ENCODE measurements at regions not wholly inside any gene's neighbourhood (a gene's known extent, or its start where the extent isn't known, plus 50 kb on each side); places are given as distances from the start of the nearest gene placed in this dataset.

DNA sequence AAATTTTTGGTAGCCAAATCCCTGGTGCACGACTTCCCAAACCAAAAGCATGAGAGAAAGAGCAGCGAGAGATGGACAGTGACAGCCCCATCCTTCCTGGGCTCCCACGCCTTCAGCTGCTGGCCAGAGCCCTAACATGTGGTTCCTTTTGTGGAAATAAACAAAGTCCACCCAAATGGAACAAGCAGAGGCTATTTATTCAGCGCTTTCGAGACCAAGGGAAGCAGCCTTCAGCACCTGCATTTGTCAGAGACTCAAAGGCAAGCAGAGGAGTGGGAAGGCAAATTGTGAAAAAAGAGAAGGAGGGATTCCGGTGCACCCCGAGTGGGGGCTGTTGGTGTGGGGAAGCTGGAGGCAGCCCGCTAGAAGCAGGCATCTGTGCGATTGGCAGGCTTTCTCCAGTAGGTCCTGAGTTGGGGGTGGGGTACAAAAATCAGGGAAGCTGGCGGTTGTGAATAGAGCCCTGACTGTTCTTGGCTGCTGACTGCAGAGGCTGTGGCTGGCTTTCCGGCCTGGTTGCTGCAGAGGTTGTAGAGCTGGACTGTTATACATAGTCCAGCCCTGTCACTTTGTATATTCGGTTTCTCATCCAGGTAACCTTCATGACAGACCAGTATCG lies 427.2 kb downstream of the OCA2 start:
- TF ChIP-seq TRIM28 (IDR thresholded peaks at IDR 0.05; ENCODE audit: borderline replicate concordance, low read length) (no peak), HOXA7 (CRISPR knock-in tag; IDR thresholded peaks at IDR 0.05; ENCODE audit: borderline replicate concordance) (no peak), ZNF138 (tag by site-specific recombination; IDR thresholded peaks at IDR 0.05; ENCODE audit: borderline replicate concordance) (no peak), ZNF529 (tag by site-specific recombination; IDR thresholded peaks at IDR 0.05; ENCODE audit: insufficient replicate concordance) (no peak), ZNF423 (tag by site-specific recombination; IDR thresholded peaks at IDR 0.05) (no peak), ZSCAN23 (tag by site-specific recombination; IDR thresholded peaks at IDR 0.05) (no peak), ZNF596 (tag by site-specific recombination; IDR thresholded peaks at IDR 0.05) (no peak), ZNF626 (tag by site-specific recombination; IDR thresholded peaks at IDR 0.05) (no peak), ZNF654 (tag by site-specific recombination; IDR thresholded peaks at IDR 0.05; ENCODE audit: low read depth) (no peak), ZBTB17 (tag by site-specific recombination; IDR thresholded peaks at IDR 0.05) (no peak), ZBTB21 (tag by site-specific recombination; IDR thresholded peaks at IDR 0.05) (no peak), ZNF16 (tag by site-specific recombination; IDR thresholded peaks at IDR 0.05; ENCODE audit: low read depth) (no peak), MZF1 (tag by site-specific recombination; IDR thresholded peaks at IDR 0.05; ENCODE audit: borderline replicate concordance) (no peak), ZNF510 (tag by site-specific recombination; IDR thresholded peaks at IDR 0.05; ENCODE audit: insufficient replicate concordance) (no peak), HOXC10 (CRISPR knock-in tag; IDR thresholded peaks at IDR 0.05) (no peak)
- TF ChIP-seq, protein P1, sequence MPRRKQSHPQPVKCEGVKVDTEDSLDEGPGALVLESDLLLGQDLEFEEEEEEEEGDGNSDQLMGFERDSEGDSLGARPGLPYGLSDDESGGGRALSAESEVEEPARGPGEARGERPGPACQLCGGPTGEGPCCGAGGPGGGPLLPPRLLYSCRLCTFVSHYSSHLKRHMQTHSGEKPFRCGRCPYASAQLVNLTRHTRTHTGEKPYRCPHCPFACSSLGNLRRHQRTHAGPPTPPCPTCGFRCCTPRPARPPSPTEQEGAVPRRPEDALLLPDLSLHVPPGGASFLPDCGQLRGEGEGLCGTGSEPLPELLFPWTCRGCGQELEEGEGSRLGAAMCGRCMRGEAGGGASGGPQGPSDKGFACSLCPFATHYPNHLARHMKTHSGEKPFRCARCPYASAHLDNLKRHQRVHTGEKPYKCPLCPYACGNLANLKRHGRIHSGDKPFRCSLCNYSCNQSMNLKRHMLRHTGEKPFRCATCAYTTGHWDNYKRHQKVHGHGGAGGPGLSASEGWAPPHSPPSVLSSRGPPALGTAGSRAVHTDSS (tag by site-specific recombination; IDR thresholded peaks at IDR 0.05) = no peak
- TF ChIP-seq, protein P2, sequence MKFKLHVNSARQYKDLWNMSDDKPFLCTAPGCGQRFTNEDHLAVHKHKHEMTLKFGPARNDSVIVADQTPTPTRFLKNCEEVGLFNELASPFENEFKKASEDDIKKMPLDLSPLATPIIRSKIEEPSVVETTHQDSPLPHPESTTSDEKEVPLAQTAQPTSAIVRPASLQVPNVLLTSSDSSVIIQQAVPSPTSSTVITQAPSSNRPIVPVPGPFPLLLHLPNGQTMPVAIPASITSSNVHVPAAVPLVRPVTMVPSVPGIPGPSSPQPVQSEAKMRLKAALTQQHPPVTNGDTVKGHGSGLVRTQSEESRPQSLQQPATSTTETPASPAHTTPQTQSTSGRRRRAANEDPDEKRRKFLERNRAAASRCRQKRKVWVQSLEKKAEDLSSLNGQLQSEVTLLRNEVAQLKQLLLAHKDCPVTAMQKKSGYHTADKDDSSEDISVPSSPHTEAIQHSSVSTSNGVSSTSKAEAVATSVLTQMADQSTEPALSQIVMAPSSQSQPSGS (tag by site-specific recombination; IDR thresholded peaks at IDR 0.05; ENCODE audit: low read depth) = no peak
- TF ChIP-seq, protein P3, sequence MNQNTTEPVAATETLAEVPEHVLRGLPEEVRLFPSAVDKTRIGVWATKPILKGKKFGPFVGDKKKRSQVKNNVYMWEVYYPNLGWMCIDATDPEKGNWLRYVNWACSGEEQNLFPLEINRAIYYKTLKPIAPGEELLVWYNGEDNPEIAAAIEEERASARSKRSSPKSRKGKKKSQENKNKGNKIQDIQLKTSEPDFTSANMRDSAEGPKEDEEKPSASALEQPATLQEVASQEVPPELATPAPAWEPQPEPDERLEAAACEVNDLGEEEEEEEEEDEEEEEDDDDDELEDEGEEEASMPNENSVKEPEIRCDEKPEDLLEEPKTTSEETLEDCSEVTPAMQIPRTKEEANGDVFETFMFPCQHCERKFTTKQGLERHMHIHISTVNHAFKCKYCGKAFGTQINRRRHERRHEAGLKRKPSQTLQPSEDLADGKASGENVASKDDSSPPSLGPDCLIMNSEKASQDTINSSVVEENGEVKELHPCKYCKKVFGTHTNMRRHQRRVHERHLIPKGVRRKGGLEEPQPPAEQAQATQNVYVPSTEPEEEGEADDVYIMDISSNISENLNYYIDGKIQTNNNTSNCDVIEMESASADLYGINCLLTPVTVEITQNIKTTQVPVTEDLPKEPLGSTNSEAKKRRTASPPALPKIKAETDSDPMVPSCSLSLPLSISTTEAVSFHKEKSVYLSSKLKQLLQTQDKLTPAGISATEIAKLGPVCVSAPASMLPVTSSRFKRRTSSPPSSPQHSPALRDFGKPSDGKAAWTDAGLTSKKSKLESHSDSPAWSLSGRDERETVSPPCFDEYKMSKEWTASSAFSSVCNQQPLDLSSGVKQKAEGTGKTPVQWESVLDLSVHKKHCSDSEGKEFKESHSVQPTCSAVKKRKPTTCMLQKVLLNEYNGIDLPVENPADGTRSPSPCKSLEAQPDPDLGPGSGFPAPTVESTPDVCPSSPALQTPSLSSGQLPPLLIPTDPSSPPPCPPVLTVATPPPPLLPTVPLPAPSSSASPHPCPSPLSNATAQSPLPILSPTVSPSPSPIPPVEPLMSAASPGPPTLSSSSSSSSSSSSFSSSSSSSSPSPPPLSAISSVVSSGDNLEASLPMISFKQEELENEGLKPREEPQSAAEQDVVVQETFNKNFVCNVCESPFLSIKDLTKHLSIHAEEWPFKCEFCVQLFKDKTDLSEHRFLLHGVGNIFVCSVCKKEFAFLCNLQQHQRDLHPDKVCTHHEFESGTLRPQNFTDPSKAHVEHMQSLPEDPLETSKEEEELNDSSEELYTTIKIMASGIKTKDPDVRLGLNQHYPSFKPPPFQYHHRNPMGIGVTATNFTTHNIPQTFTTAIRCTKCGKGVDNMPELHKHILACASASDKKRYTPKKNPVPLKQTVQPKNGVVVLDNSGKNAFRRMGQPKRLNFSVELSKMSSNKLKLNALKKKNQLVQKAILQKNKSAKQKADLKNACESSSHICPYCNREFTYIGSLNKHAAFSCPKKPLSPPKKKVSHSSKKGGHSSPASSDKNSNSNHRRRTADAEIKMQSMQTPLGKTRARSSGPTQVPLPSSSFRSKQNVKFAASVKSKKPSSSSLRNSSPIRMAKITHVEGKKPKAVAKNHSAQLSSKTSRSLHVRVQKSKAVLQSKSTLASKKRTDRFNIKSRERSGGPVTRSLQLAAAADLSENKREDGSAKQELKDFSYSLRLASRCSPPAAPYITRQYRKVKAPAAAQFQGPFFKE (tag by site-specific recombination; IDR thresholded peaks at IDR 0.05; ENCODE audit: borderline replicate concordance) = no peak
- Histone ChIP-seq H3K36me3 (ENCODE audit: control insufficient read depth in 2 of 2, insufficient read depth in 1 of 2, low read length in 2 of 2) (no peaks in the 10 kb centered on the region), H3K4me3 (ENCODE audit: low read depth, low read length) (no peak overlapping the region), H3K4me1 (ENCODE audit: control insufficient read depth, insufficient read depth, low read length) (no peaks in the 10 kb centered on the region), H3K27ac (ENCODE audit: extremely low read depth, low read depth, low read length) (no peak overlapping the region), H3K9me3 (ENCODE audit: control insufficient read depth, insufficient read depth, low read depth, low read length) (no peaks in the 10 kb centered on the region)
- ChIA-PET POLR2A (no interaction called here), CTCF (interaction anchor here (0.6 kb wide), 1 partner anchor 204 kb away, joined by 3 read pairs; no protein-coding TSS in a partner anchor)

Data from HEK293 (cell line).